ENCODE measurements at regions not wholly inside any gene's neighbourhood (a gene's known extent, or its start where the extent isn't known, plus 50 kb on each side); places are given as distances from the start of the nearest gene placed in this dataset.

DNA sequence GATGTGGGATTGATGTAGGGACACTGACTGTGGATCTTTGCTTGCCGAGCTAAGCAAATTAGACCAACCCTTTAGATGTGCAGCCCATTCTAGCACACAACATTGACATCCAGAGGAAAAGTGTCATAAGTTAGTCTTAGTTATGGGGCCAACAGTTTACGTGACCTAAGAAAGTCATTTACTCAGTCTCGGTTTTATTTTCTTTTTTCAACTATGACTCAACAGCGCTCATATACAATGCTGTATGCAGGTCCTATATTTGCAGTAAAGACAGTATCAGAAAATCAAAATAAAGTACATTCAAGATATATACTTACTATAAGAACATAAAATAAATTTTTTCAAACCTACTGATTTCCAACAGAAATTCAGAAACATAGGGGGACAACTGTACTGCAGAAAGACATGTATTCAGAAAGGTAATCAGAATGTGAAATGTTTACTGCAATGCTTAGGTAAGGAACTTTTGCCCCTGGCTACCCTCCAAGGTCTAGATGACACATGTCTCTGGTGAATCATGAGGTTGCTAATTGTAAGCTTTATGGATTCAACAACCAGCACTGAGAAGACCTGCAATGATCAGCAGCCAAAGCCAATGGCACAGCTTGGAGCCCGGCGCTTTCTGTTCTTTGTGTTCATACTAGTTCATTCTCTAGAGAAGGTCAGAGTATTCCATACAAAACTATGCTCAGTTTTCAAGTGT lies 317.5 kb upstream of the CNTN6 start:
- DNase-seq, result no peak
- in situ Hi-C loops (cut with MboI; ENCODE audit: low pct_ligation_motif_present in 1 of 4, low pct_unique_long_range_greater_than_20kb in 1 of 4, low sequenced_read_pairs in 3 of 4) (no loop called here), intact Hi-C loops (cut with DNase I; ENCODE audit: low total_unique reads) (no loop called here)
- Histone ChIP-seq H3K36me3 (no peaks in the 10 kb centered on the region), H3K27ac (no peak overlapping the region), H3K4me3 (no peak overlapping the region), H3K4me1 (no peaks in the 10 kb centered on the region), H3K9me3 (no peaks in the 10 kb centered on the region), H3K27me3 (no peaks in the 10 kb centered on the region)
- TF ChIP-seq EP300 (IDR thresholded peaks at IDR 0.05; ENCODE audit: low read depth), result no peak
- TF ChIP-seq POLR2A (IDR thresholded peaks at IDR 0.05), result no peak
- TF ChIP-seq POLR2AphosphoS5 (IDR thresholded peaks at IDR 0.05), result no peak
- TF ChIP-seq, protein P1, sequence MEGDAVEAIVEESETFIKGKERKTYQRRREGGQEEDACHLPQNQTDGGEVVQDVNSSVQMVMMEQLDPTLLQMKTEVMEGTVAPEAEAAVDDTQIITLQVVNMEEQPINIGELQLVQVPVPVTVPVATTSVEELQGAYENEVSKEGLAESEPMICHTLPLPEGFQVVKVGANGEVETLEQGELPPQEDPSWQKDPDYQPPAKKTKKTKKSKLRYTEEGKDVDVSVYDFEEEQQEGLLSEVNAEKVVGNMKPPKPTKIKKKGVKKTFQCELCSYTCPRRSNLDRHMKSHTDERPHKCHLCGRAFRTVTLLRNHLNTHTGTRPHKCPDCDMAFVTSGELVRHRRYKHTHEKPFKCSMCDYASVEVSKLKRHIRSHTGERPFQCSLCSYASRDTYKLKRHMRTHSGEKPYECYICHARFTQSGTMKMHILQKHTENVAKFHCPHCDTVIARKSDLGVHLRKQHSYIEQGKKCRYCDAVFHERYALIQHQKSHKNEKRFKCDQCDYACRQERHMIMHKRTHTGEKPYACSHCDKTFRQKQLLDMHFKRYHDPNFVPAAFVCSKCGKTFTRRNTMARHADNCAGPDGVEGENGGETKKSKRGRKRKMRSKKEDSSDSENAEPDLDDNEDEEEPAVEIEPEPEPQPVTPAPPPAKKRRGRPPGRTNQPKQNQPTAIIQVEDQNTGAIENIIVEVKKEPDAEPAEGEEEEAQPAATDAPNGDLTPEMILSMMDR (IDR thresholded peaks at IDR 0.05), result no peak
- 88 to 90% methylated on average over 4 to 6 of the region's 6 CpGs for WGBS, 2 donors (ENCODE audit: low coverage in 1 of 2)

DNA sequence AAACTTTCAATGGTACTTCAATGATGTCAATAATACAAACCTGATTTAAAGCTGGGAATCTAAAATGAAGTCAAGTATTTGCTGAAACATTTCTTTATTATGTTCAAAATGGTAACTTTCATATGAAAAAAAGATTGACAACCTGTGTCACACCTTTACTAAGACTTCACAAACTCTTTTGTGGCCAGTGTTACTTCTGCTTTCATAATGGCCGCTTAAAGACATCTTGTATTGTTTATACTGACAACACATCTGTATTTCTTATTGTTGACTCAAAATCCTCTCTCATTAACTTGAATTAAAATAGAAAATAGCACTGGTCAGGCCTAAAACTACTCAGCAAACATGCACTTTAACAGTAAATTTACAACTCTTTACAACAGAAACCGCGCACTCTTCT lies 312.3 kb upstream of the CNTN6 start:
- intact Hi-C loops (cut with DNase I; ENCODE audit: low total_unique reads) (no loop called here), in situ Hi-C loops (cut with MboI; ENCODE audit: low pct_ligation_motif_present in 1 of 4, low pct_unique_long_range_greater_than_20kb in 1 of 4, low sequenced_read_pairs in 3 of 4) (no loop called here)
- WGBS, 2 donors (ENCODE audit: low coverage in 1 of 2), result 62 to 74% methylated on average over 3 of the region's 3 CpGs
- Histone ChIP-seq H3K4me3 (no peak overlapping the region), H3K27me3 (no peaks in the 10 kb centered on the region), H3K4me1 (no peaks in the 10 kb centered on the region), H3K9me3 (no peaks in the 10 kb centered on the region), H3K36me3 (no peaks in the 10 kb centered on the region), H3K27ac (no peak overlapping the region)
- no peak for DNase-seq
- TF ChIP-seq, protein P1 (IDR thresholded peaks at IDR 0.05), result no peak
- TF ChIP-seq EP300 (IDR thresholded peaks at IDR 0.05; ENCODE audit: low read depth) (no peak), POLR2A (IDR thresholded peaks at IDR 0.05) (no peak), POLR2AphosphoS5 (IDR thresholded peaks at IDR 0.05) (no peak)

DNA sequence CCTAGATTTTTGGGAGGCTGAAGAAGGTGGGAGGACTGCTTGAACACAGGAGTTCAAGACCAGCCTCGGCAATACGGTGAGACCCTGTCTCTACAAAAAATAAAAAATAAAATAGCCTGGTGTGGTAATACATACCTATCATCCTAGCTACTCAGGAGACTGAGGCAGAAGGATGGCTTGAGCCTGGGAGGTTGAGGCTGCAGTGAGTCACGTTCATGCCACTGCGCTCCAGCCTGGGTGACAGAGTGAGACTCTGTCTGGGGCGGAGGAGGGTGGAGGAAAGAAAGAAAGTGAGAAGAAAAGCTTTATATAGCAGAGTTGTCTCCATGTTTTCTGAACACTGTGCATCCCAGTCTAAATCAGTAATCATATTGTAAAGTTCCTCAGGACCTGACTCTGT lies 301.4 kb upstream of the CNTN6 start:
- in situ Hi-C loops (cut with MboI; ENCODE audit: low pct_ligation_motif_present in 1 of 4, low pct_unique_long_range_greater_than_20kb in 1 of 4, low sequenced_read_pairs in 3 of 4) (no loop called here), intact Hi-C loops (cut with DNase I; ENCODE audit: low total_unique reads) (no loop called here)
- Histone ChIP-seq H3K4me1 (no peaks in the 10 kb centered on the region), H3K27ac (no peak overlapping the region), H3K36me3 (no peaks in the 10 kb centered on the region), H3K4me3 (no peak overlapping the region), H3K27me3 (no peaks in the 10 kb centered on the region), H3K9me3 (no peaks in the 10 kb centered on the region)
- WGBS, 2 donors (ENCODE audit: low coverage in 1 of 2), result 87 to 88% methylated on average over 5 of the region's 5 CpGs
- no peak for DNase-seq
- TF ChIP-seq, protein P1 (IDR thresholded peaks at IDR 0.05), result no peak
- TF ChIP-seq POLR2A (IDR thresholded peaks at IDR 0.05) (no peak), POLR2AphosphoS5 (IDR thresholded peaks at IDR 0.05) (no peak), EP300 (IDR thresholded peaks at IDR 0.05; ENCODE audit: low read depth) (no peak)

DNA sequence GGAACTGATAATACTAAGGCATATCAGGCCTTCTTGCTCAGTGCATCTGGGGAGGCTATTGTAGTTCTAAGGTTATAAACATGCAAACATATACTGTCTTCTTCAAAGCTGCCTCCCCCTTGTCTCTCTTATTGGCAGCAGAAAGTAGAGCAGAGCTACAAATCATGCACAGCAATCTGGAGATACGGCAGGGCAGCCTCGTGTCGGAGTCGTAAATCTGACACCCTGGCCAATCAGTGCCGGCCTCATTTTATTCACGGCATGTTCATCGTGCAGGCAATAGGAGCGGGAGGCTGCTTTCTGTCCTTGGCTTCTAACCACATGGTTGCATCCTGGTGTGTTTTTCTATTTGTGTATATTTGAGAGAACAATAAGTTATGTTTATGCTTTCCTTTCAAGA lies 300.2 kb upstream of the CNTN6 start:
- Histone ChIP-seq H3K27ac (no peak overlapping the region), H3K36me3 (no peaks in the 10 kb centered on the region), H3K27me3 (no peaks in the 10 kb centered on the region), H3K4me1 (no peaks in the 10 kb centered on the region), H3K4me3 (no peak overlapping the region), H3K9me3 (no peaks in the 10 kb centered on the region)
- in situ Hi-C loops (cut with MboI; ENCODE audit: low pct_ligation_motif_present in 1 of 4, low pct_unique_long_range_greater_than_20kb in 1 of 4, low sequenced_read_pairs in 3 of 4), result no loop called here
- 50 to 64% methylated on average over 2 to 8 of the region's 8 CpGs for WGBS, 2 donors (ENCODE audit: low coverage in 1 of 2)
- DNase-seq, result no peak
- intact Hi-C loops (cut with DNase I; ENCODE audit: low total_unique reads), result no loop called here
- no peak for TF ChIP-seq EP300 (IDR thresholded peaks at IDR 0.05; ENCODE audit: low read depth)
- TF ChIP-seq, protein P1 (IDR thresholded peaks at IDR 0.05), result no peak
- no peak for TF ChIP-seq POLR2AphosphoS5 (IDR thresholded peaks at IDR 0.05)
- TF ChIP-seq POLR2A (IDR thresholded peaks at IDR 0.05), result no peak
